HUDEP-2 (cell line): ENCODE measurements at regions not wholly inside any gene's neighbourhood (a gene's known extent, or its start where the extent isn't known, plus 50 kb on each side); places are given as distances from the start of the nearest gene placed in this dataset.

ENCODE experiments used
- DNase-seq, 76 experiments: peaks; one replicate each; lab custom pipeline; 2025; ENCODE audit not compliant: unreplicated experiment in 76 of 76; lab: John Stamatoyannopoulos, UW

GRCh38 chr2:215611609-215612386 lies 175.9 kb upstream of the FN1 start:
- DNase-seq, result no peak

DNA sequence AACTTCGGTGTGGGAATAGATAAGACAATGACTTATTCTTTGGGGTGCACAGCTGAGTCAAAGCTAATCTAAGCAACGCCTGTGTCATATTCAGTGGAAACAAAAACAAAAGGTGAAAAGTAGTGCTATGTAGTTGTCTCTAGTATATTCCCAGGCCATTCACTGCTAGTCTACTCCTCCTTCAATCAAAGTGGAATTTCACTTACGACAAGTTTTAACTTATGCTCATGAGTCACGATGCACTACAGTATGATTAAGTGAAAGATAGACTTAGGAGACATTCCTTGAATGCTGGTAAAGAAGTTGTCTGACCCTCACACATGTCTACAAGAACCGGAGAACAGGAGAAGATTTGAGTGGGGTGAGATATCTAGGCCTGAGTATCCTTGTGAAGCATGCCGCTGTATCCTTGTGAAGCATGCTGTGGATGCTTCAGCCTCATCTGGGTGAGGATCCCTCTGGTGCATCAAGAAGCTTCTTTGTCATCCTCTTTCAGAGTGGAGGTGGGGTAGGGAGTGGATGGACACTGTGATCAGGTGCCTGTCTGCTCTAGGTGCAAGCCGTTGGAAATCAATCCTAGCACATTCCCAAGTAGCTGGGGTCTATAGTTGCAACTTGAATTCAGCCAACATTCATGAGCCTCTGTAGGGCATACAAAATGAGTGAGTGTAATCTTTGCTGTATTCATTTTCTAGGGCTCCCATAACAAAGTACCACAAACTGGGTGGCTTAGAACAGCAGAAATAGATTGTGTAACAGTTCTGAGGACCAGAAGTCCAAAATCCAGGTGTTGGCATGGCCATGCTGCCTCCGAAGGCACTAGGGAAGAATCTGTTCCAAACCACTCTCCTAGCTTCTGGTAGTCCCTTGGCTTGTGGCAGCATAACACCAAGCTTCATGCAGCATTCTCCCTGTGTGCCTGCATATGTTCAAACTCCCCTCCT lies 173.5 kb upstream of the FN1 start:
- no peak for DNase-seq

DNA sequence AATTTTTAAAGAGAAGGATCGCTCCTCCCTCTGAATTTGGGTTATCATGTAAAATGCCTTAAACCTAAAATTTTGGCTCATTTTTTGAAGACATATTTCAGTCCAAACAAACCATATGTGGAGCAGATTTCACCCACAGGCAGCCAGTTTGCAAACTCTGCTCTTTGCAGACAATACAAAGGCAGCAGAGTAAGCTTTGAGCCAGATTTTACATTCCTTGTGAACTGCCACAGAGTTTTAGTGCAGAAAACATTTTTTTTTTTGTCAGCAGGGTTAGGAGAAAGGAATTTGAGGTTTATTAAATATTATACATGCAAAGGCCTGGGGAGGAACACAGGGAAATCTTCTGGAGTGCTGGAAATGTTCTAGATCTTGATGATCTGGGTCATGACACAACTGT lies 171.9 kb upstream of the FN1 start:
- DNase-seq, result no peak

GRCh38 chr2:215606219-215606618 lies 170.4 kb upstream of the FN1 start:
- no peak for DNase-seq

DNA sequence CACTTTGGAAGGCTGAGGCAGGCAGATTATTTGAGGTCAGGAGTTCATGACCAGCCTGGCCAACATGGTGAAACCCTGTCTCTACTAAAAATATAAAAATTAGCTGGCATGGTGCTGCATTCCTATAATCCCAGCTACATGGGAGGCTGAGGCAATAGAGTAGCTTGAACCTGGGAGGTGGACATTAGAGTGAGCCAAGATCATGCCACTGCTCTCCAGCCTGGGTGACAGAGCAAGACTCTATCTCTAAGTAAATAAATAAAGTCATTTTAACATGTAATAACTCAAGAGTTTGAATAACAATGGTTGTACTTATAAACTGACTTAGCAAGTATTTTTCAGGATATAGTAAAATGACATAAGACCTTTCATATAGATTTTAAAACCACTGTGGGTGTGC lies 169.3 kb upstream of the FN1 start:
- DNase-seq, result no peak

- no peak for DNase-seq
These were observed 168.7 kb upstream of the FN1 start for GRCh38 chr2:215604606-215605005.

GRCh38 chr2:215603440-215603839 lies 167.6 kb upstream of the FN1 start:
- DNase-seq, result no peak

DNA sequence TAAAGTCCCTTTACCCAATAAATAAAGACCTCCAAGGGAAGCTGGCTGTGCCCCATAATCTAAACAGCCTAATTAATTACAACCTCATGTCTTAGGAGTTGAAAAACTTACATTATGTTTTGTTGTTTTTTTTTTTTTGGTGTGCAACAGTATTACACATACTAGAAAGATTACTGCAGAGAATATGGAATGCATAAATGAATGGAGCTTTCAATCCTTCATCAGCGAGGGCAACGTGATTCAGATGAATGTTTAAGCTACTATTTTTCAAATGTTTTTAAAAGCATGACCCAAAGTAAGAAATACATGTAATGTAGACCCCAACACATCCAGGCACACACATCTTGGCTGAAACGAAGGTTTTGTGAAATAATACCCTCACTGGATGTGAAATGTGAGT lies 167.1 kb upstream of the FN1 start:
- DNase-seq, result no peak

DNA sequence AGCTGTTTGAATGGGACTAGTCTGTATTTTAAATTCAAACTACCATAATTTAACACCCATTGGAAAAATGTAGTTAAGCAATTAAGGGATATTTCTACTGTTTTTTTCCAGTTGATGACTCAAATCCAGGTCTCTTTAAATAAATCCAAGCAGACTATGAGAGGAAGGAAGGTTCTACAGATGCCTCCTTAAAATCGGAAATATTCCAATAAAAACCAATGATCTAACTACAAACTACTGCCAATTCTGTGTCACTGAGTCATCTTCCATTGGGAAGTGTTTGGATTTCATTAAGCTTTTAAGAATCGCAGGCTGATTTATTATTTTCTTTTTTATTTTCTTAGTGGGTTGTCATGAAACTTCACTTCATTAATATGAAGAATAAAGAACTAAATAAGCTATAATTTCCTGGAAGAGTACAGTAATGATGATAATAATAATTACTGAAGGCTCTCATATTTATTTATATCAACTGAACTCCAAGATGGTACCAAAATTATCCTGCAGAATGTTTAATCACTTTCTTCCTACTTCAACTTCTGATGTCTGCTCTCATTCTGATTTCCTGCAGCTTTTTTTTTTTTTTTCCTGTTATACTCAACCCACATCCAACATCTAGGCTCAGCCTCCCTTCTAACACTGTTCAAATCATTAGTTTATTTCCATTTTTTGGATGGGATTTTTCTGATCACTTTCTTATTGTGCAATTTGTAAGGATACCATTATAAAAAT lies 166.3 kb upstream of the FN1 start:
- DNase-seq, result no peak

DNA sequence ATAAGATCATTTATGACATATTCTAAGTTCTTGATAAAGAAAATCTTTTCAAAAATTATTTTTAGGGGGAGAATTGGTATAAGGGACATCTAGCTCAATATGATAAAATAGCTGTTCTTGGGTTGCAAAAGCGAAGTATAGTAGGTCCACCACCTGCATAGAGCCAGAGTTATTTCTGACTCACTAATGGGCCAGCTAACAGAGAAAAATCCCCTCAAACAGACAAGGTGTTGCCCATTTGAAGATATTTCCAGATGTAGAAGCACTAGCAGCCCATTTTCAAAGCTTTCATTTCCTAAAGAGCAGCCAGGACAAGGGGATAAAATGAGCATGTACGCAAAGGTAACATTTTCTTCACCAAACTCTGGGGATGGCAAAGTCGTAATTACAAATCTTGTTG lies 165.7 kb upstream of the FN1 start:
- DNase-seq, result no peak

DNA sequence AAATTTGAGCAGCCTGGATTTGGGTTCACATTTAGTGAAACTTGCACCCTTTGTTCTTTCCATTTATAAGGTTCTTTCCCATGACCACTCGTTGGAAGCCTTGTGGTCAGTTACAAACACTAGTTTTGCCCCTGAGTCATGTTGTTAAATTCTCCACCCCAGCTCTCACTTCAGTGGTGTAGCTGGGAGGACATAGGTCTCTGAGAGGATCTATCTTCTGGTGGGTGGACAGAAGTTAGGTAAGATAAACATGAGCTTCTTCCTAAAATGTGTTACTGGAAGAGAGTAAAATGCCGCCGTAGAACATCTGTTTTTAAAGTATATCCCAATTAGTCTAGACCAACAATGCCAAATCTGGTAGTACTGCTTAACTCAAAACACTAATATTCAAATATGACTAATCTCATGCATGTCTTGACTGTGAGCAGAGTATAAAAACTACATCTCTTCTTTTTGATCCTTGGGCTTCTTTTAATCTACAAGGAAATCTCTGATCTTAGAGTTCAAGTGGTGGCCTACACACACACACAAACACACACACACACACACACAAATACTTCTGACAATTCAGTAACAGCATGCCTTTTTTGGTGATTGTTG lies 162.6 kb upstream of the FN1 start:
- DNase-seq, result no peak

GRCh38 chr2:215597577-215597976 lies 161.7 kb upstream of the FN1 start:
- DNase-seq, result no peak

DNA sequence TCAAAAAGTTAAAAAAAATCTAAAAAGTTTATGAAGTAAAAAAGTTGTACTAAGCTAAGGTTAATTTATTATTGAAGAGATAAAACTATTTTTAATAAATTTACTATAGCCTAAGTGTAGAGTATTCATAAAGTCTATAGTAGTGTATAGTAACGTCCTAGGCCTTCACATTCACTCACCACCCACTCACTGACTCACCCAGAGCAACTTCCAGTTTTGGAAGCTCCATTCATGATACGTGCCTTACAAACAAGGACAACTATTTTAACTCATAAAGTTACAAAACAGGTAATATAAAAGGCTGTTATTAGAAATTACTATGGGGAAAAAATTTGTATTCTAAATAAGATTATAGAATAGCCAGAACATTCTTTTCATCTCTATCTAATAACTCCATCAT lies 158.9 kb upstream of the FN1 start:
- DNase-seq, result no peak

DNA sequence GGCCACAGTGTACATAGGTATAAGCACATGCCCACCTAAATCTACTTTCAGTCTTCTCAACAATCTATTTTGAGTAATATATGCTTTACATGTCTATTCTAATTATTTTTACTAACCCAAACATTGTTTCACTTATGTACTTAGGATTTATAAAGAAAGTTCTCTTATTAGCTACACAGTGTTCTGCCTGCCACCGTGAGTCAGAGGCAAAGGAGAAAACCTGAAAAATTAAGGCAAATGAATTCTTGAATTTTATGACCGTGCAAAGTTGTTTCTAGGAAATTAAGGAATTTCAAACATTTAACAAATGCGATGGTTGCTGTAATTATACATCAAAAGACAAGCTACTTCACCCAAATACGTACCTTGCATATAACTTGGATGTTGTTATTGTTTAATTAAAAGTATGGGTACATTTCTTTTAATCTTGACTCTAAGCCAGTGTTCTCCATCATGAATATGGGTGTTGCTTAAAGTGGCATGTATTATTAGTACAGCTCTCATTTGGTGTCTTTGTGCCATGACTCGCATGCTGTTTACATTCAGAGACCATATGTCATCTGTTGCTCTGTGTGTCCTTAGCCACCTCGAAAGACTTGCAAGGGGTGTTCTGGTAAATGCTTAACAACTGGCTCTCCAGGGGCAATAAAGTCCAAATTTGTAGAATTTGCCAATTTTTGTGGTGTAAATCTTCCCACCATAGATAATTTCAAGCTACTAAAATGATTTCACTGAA lies 154.3 kb upstream of the FN1 start:
- no peak for DNase-seq

GRCh38 chr2:215583881-215584280 lies 148.0 kb upstream of the FN1 start:
- DNase-seq, result no peak

DNA sequence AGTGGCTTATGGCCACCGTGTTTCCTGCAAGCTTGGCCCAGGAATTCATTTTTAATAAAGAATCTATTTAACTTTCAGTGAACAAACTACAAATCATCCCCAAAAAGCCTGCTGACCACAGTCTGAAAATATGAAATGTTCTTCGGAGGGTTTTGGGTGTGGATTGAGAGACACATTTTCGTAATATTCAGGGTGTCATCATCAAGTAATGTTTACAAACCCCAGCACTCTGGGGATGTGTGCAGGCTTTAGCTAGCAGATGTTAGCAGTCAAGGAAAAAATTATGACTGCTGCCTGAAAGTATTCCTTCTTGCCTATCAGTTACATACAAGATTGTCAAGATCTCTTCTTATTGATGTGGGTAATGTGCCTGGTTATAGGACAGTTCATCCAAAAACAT lies 143.9 kb upstream of the FN1 start:
- DNase-seq, result no peak

GRCh38 chr2:215577356-215577755 lies 141.5 kb upstream of the FN1 start:
- DNase-seq, result no peak

DNA sequence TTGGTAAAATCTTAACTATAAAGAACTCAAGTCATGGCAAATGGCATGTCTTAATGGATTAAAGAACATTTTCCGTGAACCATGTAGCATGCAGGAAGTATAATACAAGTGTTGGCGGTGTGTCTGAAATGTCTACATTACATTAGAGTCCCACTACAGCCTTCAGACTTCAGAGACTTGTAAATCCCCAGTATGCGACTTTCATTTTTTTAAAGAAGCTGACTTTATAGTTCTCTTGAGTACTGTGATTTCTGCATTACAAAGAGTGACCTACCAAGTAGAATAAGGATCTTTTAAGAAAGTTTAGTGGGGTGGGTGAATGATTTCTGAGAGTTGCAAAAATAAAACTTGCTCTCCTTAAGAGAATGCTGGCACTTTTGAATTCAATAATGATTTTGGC lies 140.7 kb upstream of the FN1 start:
- DNase-seq, result no peak

- DNase-seq, result no peak
These were observed 137.6 kb upstream of the FN1 start for GRCh38 chr2:215573496-215573895.

DNA sequence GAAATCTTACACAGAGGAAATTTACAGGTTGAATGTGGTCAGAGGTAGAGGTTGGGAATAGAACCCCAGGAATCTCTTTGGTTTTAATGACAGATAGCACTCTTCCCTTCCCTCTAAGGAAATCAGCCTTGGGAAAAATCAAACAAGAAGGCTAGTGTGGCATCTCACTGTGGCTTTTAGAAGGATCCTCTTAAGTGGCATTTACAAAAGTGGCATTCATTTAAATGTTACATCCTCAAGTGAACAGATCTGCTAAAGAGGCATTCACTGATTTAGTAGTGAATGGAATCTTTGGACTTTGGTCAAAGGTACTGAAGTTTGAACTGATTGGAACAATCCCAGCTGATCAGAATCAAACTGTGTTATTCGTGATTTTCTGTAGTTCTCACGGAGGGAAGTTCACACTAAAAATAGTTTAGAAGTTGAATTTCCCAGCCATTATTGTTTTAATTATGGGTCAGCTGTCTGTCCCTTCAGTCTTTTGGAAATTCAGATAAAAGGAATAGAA lies 136.5 kb upstream of the FN1 start:
- no peak for DNase-seq
